ENCODE measurements at regions not wholly inside any gene's neighbourhood (a gene's known extent, or its start where the extent isn't known, plus 50 kb on each side); places are given as distances from the start of the nearest gene placed in this dataset.

- Histone ChIP-seq H3K36me3 (ENCODE audit: low read depth, low read length) (no peaks in the 10 kb centered on the region), H3K79me2 (ENCODE audit: low read length) (no peaks in the 10 kb centered on the region), H3K9me2 (replicated peaks; ENCODE audit: low read length) (no peaks in the 10 kb centered on the region), H3K27ac (ENCODE audit: low read length) (no peak overlapping the region), H4K20me1 (ENCODE audit: low read length) (no peaks in the 10 kb centered on the region), H3K9me3 (ENCODE audit: low read length) (no peaks in the 10 kb centered on the region), H3K4me3 (ENCODE audit: low read length) (no peak overlapping the region), H3K9ac (ENCODE audit: low read length) (no peak overlapping the region), H3K27me3 (ENCODE audit: low read length) (no peaks in the 10 kb centered on the region), H3K4me1 (ENCODE audit: insufficient read depth, low read length) (no peaks in the 10 kb centered on the region), H3K4me2 (ENCODE audit: low read length) (no peak overlapping the region), H2AFZ (ENCODE audit: low read length) (no peak overlapping the region), H3F3A (ENCODE audit: low read length, unreplicated experiment) (no peaks in the 10 kb centered on the region)
- TF ChIP-seq EZH2phosphoT487 (IDR thresholded peaks at IDR 0.05; ENCODE audit: borderline replicate concordance, low read length), result no peak
- TF ChIP-seq CTCF (conservative IDR thresholded peaks at IDR 0.05; ENCODE audit: low read depth, low read length), result no peak
- no peak for TF ChIP-seq EZH2 (IDR thresholded peaks at IDR 0.05; ENCODE audit: low read length, unreplicated experiment)
- CTCF ChIA-PET, result no interaction called here
- POLR2A ChIA-PET (ENCODE audit: unreplicated experiment), result no interaction called here
- intact Hi-C loops (cut with micrococcal nuclease), result no loop called here
- ATAC-seq (no peak), DNase-seq (no peak)
- no TSS peak for BruUV-seq (replicated peaks)
Observed at GRCh38 chr3:166713787-166714186, 666.3 kb downstream of the ZBBX start.

GRCh38 chr3:166706094-166706493, 674.0 kb downstream of the ZBBX start:
- Histone ChIP-seq H3F3A (ENCODE audit: low read length, unreplicated experiment) (no peaks in the 10 kb centered on the region), H3K9me2 (replicated peaks; ENCODE audit: low read length) (no peaks in the 10 kb centered on the region), H3K4me2 (ENCODE audit: low read length) (no peak overlapping the region), H3K36me3 (ENCODE audit: low read depth, low read length) (no peaks in the 10 kb centered on the region), H4K20me1 (ENCODE audit: low read length) (no peaks in the 10 kb centered on the region), H3K4me1 (ENCODE audit: insufficient read depth, low read length) (no peaks in the 10 kb centered on the region), H3K27me3 (ENCODE audit: low read length) (no peaks in the 10 kb centered on the region), H3K4me3 (ENCODE audit: low read length) (no peak overlapping the region), H3K9me3 (ENCODE audit: low read length) (no peaks in the 10 kb centered on the region), H2AFZ (ENCODE audit: low read length) (no peak overlapping the region), H3K79me2 (ENCODE audit: low read length) (no peaks in the 10 kb centered on the region), H3K27ac (ENCODE audit: low read length) (no peak overlapping the region), H3K9ac (ENCODE audit: low read length) (no peak overlapping the region)
- ATAC-seq, result no peak
- ChIA-PET POLR2A (ENCODE audit: unreplicated experiment) (no interaction called here), CTCF (no interaction called here)
- TF ChIP-seq EZH2 (IDR thresholded peaks at IDR 0.05; ENCODE audit: low read length, unreplicated experiment), result no peak
- no peak for TF ChIP-seq EZH2phosphoT487 (IDR thresholded peaks at IDR 0.05; ENCODE audit: borderline replicate concordance, low read length)
- no peak for TF ChIP-seq CTCF (conservative IDR thresholded peaks at IDR 0.05; ENCODE audit: low read depth, low read length)
- intact Hi-C loops (cut with micrococcal nuclease), result no loop called here
- BruUV-seq (replicated peaks), result no TSS peak
- no peak for DNase-seq

GRCh38 chr3:166697495-166697894, 682.6 kb downstream of the ZBBX start:
- intact Hi-C loops (cut with micrococcal nuclease), result loop anchor here (10.0 kb wide), 1 partner anchor 207 kb away; no protein-coding TSS in a partner anchor
- Histone ChIP-seq H4K20me1 (ENCODE audit: low read length) (no peaks in the 10 kb centered on the region), H3K4me2 (ENCODE audit: low read length) (no peak overlapping the region), H3K9me2 (replicated peaks; ENCODE audit: low read length) (no peaks in the 10 kb centered on the region), H3K4me1 (ENCODE audit: insufficient read depth, low read length) (no peaks in the 10 kb centered on the region), H2AFZ (ENCODE audit: low read length) (no peak overlapping the region), H3K9ac (ENCODE audit: low read length) (no peak overlapping the region), H3K27me3 (ENCODE audit: low read length) (no peaks in the 10 kb centered on the region), H3K36me3 (ENCODE audit: low read depth, low read length) (no peaks in the 10 kb centered on the region), H3K4me3 (ENCODE audit: low read length) (no peak overlapping the region), H3F3A (ENCODE audit: low read length, unreplicated experiment) (no peaks in the 10 kb centered on the region), H3K79me2 (ENCODE audit: low read length) (no peaks in the 10 kb centered on the region), H3K27ac (ENCODE audit: low read length) (no peak overlapping the region), H3K9me3 (ENCODE audit: low read length) (no peaks in the 10 kb centered on the region)
- BruUV-seq (replicated peaks), result no TSS peak
- DNase-seq (no peak), ATAC-seq (no peak)
- TF ChIP-seq EZH2phosphoT487 (IDR thresholded peaks at IDR 0.05; ENCODE audit: borderline replicate concordance, low read length) (no peak), CTCF (conservative IDR thresholded peaks at IDR 0.05; ENCODE audit: low read depth, low read length) (no peak), EZH2 (IDR thresholded peaks at IDR 0.05; ENCODE audit: low read length, unreplicated experiment) (no peak)
- ChIA-PET CTCF (no interaction called here), POLR2A (ENCODE audit: unreplicated experiment) (no interaction called here)
